ENCODE measurements at regions not wholly inside any gene's neighbourhood (a gene's known extent, or its start where the extent isn't known, plus 50 kb on each side); places are given as distances from the start of the nearest gene placed in this dataset.
"Not testable (repeated sequence)": the region's sequence is repeated elsewhere in the genome, so short reads cannot be mapped to it uniquely, and the experiment has no call there.

DNA sequence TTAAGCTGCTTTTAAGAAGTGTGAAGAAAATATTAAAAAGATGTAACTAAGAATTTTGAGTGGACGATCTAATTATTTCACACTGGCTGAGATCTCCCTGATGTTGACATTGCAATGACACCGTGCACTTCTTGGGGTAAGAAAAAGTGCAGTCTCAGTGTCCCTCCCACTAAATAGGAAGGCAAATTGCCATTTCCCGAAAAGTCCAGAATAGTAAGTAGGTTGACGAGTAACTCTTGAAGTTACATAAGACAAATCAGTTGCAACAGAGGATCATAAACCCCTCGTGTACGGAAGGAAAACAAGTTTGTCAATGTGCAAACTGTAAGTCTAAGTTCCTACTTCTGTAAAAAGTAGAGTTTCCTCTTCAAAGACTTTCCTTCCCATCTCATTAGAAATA is 336.2 kb downstream of the CACNA1B start:
- DNase-seq (ENCODE audit: low spot score): not testable (repeated sequence)

DNA sequence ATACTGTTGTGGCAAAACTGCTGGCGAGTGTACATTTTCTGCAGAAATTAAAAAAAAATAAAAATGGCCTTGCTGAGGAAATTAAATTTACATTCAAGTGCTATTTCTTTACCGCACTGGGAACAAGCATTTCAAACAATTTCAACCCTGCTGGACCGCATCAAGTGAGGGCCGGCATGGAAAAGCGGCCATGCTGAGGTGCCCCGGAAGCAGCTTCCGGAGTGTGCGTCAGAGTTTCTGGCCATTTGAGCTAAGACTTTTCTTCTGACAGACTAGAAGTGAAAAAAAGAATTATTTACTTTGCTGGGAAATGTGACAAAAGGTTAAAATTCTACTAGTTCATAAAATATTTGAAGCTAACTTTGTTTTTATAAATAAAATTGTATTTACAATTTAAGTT is 337.0 kb downstream of the CACNA1B start:
- DNase-seq (ENCODE audit: low spot score): not testable (repeated sequence)

DNA sequence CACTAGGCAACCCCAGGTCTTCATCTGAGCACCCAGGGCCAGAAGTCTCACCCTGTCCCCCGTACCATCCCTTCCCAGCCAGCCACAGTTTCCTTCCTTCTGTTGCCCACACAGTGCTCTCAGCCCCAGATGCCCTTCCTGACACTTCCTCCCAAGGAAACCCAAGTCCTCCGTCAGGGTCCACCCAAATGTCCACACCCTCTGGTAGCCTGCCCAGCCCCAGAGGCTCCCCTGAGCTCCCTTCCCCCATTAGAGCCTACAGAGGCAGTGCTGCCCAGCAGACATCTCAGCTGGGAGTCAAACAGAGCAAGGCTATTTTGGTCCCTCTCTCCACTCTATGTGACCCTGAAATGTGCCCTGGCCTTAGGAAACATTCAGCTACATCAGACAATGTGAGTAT is 338.0 kb downstream of the CACNA1B start:
- not testable (repeated sequence) for DNase-seq (ENCODE audit: low spot score)

DNA sequence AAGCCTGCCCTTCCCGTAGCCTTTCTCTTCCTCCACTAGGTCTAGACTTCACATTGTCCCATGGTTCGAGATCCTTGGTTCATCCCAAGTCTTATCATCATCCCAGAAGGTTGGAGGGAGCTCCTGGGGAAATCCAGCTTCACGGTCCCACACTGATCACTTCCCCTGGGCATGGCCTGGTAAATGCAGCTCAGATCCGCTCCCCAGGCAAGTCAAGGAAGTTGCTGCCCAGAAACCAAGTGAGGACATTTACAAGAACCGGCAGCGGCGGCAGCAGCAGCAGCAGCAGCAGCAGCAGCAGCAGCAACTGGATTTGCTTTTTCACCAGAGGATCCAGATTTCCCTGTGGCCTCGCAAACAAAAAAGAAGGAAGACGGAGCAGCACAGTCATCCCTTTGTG is 339.2 kb downstream of the CACNA1B start:
- DNase-seq (ENCODE audit: low spot score): not testable (repeated sequence)

DNA sequence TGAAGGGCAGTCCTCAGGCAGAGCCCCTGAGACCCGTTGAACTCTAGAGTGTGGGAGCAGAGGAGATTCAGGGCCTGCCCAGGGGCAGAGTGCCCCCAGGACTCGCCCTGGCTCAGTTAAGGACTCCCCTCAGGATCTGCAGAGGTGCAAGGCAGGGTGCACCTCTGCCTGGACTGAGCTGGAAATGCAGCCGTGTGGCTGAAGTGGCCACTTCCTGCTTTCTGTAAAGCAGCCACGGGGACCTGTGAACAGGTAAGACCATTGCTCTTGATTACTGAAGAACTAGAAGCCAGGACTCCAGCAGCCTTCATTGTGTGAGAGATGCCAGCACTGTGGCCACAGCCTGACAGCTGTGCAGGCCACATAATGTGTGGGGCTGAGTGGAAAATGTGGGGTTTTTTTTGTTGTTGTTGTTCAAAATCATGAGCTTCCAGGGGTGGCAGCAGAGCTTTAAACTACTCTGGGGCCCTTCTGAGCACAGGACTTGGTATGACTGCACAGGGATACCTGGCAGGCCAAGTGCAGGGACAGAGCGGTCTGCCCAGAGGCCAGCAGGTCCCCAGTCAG is 339.8 kb downstream of the CACNA1B start:
- not testable (repeated sequence) for DNase-seq (ENCODE audit: low spot score)

DNA sequence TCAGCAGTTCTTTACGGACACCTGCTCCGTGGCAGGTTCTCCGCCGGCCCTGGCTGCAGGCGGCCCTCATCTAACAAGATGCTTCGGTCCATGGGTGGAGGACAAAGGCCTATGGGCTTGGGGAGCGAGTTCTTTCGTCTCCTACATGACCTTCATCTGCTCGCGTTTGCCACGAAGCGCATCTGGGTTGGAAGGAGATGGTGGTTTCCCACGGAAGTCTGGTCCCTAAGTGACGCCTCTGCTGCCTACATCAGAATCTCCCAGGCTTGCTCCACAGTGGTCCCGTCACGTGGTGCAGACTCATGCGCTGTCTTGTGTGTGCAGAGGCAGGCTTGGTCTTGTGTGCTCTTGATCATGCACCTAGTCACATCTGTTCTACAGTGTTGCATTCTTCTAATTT is 341.7 kb downstream of the CACNA1B start:
- not testable (repeated sequence) for DNase-seq (ENCODE audit: low spot score)

DNA sequence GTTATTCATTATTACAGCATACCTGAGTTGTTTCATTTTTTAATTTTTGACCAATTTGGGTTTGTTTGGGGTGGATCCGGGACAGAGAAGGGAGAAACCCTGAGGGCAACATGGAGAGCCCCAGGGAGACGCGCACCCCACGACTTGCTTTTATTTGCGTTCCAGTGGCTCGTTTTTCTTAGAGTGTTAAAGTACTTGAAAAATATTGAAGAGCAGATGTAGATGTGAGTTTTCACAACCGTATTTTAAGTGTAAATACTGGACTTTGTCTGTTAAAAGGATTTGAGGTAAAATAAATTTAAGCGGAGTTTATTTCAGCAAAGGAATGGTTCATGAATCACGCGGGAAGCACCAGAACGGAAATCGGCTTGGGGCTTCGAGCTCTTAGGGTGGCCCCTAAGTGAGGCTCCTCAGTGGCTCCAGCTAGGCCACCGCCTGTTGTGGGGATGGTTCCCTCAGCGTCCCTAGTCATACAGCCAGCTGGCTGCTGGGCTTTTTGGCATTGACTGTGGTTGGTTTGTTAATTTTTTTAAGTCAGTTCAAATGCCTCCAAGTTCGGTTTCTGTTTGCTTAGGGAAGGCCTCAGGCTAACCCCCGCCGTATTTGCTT is 344.0 kb downstream of the CACNA1B start:
- DNase-seq (ENCODE audit: low spot score): not testable (repeated sequence)

DNA sequence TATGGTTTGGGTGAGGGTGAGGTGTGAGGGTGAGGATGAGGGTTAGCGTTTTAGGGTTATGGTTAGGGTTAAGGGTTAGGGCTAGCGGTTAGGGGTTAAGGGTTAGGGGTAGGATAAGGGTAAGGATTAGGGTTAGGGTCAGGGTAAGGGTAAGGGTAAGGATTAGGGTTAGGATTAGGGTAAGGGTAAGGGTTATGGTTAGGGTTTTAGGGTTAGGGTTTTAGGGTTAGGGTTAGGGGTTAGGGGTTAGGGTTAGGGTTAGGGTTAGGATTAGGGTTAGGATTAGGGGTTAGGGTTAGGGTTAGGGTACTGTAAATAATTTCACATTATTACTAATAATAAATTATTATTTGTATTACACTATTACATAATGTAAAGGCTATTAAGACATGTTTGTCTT is 359.5 kb downstream of the CACNA1B start:
- DNase-seq (ENCODE audit: low spot score): not testable (repeated sequence)

DNA sequence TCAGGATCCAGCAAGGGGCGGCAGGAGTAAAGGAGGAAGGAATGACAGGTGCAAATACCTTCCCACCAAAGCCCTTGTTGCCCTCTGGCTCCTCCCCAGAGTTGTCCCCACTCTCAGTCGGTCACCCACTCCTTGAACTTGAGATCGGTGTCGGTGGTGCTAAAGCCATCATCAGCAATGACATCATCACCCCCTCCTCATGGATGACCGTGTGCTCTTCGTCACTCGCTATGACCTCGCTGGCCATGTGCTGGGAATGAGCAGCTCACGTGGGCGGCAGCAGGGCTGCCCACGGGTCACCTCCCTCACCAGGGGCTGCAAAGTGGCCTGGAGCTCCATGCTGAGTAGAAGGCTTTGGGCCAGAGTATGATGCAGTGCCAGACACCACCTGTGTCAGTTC is 405.3 kb downstream of the CACNA1B start:
- DNase-seq (ENCODE audit: low spot score): not testable (repeated sequence)

Measured in NAMALWA (cell line).